AG10803 (cell line): ENCODE measurements at regions not wholly inside any gene's neighbourhood (a gene's known extent, or its start where the extent isn't known, plus 50 kb on each side); places are given as distances from the start of the nearest gene placed in this dataset.

Source experiments
- DNase-seq: peaks from one replicate; pipeline ENCODE4 v3.0.0; 2010; ENCODE audit warnings: low read depth
- H3K4me3 ChIP-seq: 2 replicates; pipeline ENCODE4 v1.5.1; 2011; ENCODE audit warnings: mild to moderate bottlenecking, low read length, control low read depth
- TF ChIP-seq, protein P1 (sequence below): conservative IDR thresholded peaks from 2 replicates; pipeline ENCODE4 v1.5.1; 2011; ENCODE audit warnings: mild to moderate bottlenecking, low read length, control low read depth, inconsistent platforms

DNA sequence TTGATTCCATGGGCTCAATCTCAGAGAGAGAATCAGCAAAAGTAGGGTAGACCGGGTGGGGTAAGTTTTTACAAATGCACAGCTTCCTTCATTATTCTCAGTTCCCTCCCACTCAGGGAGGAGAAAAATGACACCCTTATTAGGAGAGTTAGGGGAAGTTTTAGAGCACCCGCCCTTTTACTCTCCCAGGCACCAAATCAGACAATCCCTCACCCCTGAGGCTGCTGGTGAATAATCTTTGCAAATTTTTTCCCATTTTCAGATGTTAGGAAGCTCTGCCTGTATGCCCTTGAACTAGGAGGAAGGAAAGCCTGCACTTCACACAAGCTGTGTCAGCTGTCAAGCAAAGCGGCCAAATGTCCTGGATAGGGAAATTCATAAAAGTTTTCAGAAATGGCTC lies 834.9 kb downstream of the GRID1 start:
- no peak overlapping the region for H3K4me3 ChIP-seq
- TF ChIP-seq, protein P1, sequence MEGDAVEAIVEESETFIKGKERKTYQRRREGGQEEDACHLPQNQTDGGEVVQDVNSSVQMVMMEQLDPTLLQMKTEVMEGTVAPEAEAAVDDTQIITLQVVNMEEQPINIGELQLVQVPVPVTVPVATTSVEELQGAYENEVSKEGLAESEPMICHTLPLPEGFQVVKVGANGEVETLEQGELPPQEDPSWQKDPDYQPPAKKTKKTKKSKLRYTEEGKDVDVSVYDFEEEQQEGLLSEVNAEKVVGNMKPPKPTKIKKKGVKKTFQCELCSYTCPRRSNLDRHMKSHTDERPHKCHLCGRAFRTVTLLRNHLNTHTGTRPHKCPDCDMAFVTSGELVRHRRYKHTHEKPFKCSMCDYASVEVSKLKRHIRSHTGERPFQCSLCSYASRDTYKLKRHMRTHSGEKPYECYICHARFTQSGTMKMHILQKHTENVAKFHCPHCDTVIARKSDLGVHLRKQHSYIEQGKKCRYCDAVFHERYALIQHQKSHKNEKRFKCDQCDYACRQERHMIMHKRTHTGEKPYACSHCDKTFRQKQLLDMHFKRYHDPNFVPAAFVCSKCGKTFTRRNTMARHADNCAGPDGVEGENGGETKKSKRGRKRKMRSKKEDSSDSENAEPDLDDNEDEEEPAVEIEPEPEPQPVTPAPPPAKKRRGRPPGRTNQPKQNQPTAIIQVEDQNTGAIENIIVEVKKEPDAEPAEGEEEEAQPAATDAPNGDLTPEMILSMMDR: no peak
- no peak for DNase-seq

DNA sequence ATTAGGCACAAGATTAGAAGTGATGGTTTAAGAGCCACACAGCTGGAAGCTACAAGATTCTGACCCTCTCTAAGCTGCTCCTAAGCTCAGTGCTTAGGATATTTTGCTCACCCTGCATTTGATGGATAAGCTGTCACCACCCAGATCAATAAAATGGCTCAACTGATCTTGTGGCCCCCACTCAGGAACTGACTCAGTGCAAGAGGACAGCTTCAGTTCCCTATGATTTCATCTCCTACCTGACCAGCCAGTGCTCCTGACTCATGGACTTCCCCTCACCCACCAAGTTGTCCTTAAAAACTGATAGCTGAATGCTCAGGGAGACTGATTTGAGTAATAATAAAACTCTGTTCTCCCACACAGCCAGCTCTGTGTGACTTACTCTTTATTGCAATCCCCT lies 833.8 kb downstream of the GRID1 start:
- TF ChIP-seq, protein P1: no peak
- no peak overlapping the region for H3K4me3 ChIP-seq
- DNase-seq: no peak

DNA sequence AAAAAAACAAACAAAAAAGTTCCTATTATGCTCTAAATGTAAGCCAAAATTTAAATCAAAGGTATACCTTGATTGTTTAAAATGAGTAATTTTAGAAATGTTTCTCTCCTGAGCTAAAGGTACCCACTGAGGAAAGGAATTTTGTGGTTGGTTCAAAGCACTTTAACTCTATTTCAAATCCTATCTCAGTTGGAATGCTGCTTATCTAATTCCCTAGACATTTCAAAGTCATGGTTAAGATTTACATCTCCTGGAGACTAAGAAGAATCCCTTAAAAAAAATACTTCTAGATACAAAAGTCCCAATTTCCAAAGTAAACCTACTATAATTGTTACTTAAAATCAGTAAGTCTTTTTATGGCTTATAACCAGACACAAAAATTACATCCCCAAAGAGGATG lies 830.7 kb downstream of the GRID1 start:
- DNase-seq: no peak
- H3K4me3 ChIP-seq: no peak overlapping the region
- TF ChIP-seq, protein P1: no peak

DNA sequence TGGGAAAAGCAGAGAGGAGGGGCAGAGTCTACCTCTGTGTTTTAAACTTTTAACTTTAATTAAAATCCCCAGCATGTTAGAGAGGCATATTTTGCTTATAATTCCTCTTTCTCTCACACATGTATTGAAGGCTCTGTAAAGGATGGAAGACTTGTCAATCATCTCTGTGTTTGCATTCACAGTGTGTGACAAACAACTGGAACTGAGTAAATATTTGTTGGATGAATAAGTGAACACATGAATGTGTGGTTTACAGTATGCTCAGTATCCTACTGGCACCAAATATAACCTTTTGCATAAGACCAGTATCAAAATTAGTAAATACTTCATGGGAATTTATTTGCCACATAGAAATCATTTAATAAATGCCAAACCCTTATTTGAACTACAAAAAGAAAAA lies 829.0 kb downstream of the GRID1 start:
- no peak for DNase-seq
- TF ChIP-seq, protein P1: no peak
- no peak overlapping the region for H3K4me3 ChIP-seq

DNA sequence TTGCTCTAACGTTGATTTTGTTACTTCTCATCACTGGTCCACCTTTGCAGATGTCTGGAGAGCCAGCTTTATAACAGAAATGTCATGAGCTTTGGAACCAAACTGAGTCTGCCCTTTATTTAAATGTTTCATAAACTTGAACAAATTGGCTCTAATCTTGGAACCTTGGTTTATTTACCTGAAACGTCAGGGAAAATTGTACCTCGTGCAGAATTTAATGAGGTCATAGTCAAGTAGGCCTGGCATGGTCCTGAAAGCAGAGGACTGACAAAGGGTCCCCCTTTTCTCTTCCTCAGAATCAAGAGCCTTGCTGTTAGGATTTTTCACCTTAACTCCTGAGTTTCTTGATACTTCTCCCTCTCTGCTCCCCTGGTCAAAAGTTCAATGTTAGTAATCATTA lies 828.0 kb downstream of the GRID1 start:
- DNase-seq: no peak
- no peak overlapping the region for H3K4me3 ChIP-seq
- TF ChIP-seq, protein P1: no peak

DNA sequence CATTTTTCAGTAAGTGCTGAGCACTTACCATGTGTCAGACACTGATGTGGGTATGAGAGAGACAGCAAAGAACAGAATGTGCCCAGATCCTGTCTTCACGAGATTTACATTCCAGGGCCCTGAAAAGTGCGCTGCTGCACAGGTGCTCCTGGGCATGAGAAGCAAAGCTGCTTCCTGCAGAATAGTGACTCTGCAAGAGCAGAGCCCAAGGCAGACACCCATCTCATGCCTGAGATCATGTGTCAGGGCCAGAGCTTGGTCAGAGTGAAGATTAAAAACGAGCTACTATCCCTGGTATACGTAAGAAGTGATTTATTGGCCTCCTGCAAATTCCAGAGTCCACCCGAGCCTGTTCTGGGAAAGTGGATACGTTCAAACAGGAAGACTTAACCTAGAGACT lies 824.4 kb downstream of the GRID1 start:
- H3K4me3 ChIP-seq: no peak overlapping the region
- no peak for DNase-seq
- TF ChIP-seq, protein P1: no peak

DNA sequence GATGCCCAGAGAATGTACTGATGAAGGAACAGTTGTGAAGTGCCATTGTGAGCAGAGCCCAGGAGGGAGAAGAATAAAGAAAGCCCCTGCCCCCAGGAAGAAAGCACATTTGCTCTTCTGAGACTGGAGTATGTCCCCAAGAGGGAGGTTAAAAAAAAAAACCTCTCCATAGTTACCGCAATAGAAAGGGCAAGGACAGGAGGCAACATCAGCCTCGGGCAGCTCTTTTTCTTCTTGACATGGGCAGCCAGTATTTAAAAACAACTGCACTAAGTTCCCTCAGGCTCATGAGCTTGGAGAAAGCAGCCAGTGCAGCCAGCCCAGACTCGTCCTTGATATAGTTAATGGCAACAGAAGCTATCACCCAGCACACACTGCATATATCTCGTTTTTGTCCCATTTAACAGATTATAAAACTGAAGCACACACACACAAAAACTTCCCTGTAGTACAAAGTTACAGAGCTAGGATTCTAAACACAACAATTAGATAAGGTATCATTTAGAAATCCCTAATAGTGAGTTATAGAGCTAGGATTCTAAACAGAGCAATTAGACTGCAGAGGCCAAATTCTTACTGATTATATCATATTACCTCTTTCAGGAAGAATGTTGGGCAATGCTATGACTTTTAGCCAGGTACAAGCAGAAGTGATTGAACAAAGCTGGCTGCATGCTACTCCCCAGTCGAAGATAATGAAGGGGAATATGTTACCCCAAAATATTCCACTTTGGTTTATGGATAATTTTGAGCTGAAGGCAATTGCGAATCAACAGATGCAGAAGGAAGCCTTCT lies 823.5 kb downstream of the GRID1 start:
- DNase-seq: no peak
- no peak overlapping the region for H3K4me3 ChIP-seq
- TF ChIP-seq, protein P1: no peak
